ENCODE measurements at regions not wholly inside any gene's neighbourhood (a gene's known extent, or its start where the extent isn't known, plus 50 kb on each side); places are given as distances from the start of the nearest gene placed in this dataset.

- DNase-seq (ENCODE audit: low read depth, low spot score): no peak
Measured at GRCh38 chr2:106978647-106979046, 92.7 kb upstream of the ST6GAL2 start.

- no peak for DNase-seq (ENCODE audit: low read depth, low spot score)
Measured at GRCh38 chr2:106981491-106981890, 95.5 kb upstream of the ST6GAL2 start.

DNA sequence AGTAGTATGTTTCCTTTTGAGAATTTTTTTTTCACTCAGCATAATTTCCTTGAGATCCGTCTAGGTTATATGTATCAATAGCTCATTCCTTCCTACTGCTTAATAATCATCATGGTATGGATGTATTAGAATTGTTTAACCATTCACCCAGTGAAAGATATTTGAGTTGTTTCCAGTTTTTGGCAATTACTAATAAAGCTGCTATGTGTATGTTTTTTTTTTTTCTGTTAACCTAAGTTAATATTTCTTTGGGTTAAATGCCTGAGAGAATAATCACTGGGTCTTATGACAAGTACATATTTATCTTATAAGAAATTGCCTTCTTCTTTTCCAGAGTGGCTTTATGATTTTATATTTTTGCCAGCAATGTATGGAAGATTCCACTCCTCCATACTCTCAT, 96.4 kb upstream of the ST6GAL2 start:
- DNase-seq (ENCODE audit: low read depth, low spot score): no peak

GRCh38 chr2:106983305-106983704, 97.3 kb upstream of the ST6GAL2 start:
- no peak for DNase-seq (ENCODE audit: low read depth, low spot score)

- no peak for DNase-seq (ENCODE audit: low read depth, low spot score)
Measured at GRCh38 chr2:106988361-106988760, 102.4 kb upstream of the ST6GAL2 start.

GRCh38 chr2:106990297-106990696, 104.3 kb upstream of the ST6GAL2 start:
- DNase-seq (ENCODE audit: low read depth, low spot score): no peak

DNA sequence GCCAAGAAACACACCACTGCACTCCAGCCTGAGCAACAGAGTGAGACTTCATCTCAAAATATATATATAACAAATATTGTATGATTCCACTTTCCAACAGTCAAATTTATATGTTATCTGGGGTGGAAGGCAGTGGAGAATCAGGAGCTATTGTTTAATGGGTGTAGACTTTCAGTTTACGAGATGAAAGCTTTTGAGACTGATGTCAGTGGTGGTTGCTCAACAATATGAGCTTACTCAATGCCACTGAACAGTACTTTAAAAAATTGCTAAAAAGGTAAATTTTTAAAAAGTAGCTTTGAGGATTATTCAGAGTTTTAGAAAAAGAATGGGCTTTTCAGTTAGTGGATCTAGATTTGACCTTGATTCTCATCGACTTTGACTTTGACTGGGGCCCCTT, 105.9 kb upstream of the ST6GAL2 start:
- no peak for DNase-seq (ENCODE audit: low read depth, low spot score)

GRCh38 chr2:106995556-106995955, 109.6 kb upstream of the ST6GAL2 start:
- DNase-seq (ENCODE audit: low read depth, low spot score): no peak

- no peak for DNase-seq (ENCODE audit: low read depth, low spot score)
Measured at GRCh38 chr2:106996171-106996769, 110.3 kb upstream of the ST6GAL2 start.

DNA sequence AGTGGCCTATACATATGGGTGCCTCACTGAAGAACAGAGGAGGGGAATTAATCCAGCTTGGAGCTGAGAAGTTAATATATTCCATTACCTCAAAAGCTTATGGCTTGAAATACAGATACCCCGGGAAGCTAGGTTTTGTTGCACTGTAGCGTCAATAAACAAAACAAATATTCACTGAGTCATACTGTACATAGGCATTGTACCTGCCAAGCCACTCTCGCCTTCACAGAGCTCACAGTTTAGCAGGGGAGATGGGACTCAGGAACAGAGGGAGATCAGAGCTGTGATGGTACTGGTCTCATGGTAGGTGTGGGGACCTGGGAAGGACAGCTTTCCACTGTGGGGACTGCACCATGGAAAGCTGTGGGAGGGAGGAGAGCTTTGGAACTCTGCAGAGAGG, 111.2 kb upstream of the ST6GAL2 start:
- DNase-seq (ENCODE audit: low read depth, low spot score): no peak

GRCh38 chr2:107001062-107001461, 115.1 kb upstream of the ST6GAL2 start:
- no peak for DNase-seq (ENCODE audit: low read depth, low spot score)

DNA sequence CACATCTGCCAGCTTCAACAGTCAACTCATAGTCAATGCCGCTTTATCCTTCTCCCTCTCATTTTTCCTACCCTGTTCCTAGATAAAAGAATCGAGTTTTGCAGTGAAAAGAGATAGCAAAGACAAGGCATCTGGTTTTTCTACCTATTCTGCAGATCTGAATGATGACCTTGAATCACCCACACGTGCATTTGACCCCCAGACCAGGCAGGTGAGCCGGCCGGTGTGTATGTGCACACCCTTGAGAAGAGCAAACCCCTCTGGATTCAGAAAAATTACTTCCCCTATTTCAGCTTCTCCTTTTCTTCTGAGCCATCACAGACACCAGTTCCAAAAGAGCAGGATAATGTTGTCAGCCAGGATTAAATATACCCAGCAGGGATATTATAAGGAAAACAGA, 115.6 kb upstream of the ST6GAL2 start:
- no peak for DNase-seq (ENCODE audit: low read depth, low spot score)

GRCh38 chr2:107001964-107002696, 116.2 kb upstream of the ST6GAL2 start:
- DNase-seq (ENCODE audit: low read depth, low spot score): no peak

DNA sequence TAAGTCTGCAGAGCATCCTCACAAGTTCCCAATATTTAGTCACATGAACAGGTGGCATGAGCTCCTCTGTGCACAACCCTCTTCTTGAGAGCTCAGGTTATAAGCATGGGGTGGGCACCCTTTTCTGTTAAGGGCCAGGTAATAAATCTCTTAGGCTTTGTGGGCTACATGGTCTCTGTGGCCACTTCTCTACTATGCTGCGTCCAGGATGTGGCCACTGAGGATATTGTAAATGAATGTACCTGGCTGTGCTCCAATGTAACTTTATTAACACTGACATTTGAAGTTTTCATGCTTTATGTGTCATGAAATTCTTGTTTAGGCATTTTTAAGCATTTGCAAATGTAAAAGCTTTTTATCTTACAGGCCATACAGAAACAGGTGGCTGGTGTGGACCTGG, 116.8 kb upstream of the ST6GAL2 start:
- DNase-seq (ENCODE audit: low read depth, low spot score): no peak

GRCh38 chr2:107005853-107006252, 119.9 kb upstream of the ST6GAL2 start:
- no peak for DNase-seq (ENCODE audit: low read depth, low spot score)

DNA sequence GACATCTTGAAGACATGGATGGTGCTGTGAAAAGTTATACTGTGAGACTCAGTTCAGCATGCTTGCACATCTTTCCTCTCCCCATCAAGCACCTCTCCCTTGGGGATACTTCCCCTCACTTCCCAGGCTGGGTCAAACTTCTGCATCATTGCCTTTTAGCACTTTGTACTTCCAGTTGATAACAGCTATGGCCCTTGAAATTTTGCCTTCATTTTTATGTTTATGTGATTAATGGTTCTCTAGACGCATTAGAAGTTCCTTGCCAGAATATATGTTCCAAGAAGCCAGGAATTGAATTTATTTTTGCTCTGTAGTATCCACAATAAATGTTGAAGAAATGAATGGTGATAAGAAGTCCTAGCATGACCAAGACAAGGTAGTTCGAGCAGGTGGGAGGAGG, 120.9 kb upstream of the ST6GAL2 start:
- no peak for DNase-seq (ENCODE audit: low read depth, low spot score)

DNA sequence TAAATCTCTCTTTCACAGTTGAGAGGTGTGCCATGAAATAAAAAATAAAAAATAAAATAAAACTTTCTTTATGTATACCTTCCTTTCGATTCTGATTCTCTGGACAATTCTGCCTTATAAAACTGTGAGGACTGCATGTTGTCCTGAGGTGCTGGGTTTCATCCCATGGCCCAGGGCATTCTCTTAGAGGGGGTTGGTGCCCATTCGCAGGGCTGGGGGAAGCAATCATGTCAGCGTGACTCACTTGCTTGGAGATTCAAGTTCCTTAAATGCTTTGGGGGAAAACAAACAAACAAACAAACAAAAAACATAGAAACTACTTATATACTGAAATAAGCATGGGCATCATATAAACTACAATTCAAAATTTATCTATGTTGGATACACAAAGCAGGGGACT, 122.0 kb upstream of the ST6GAL2 start:
- DNase-seq (ENCODE audit: low read depth, low spot score): no peak

DNA sequence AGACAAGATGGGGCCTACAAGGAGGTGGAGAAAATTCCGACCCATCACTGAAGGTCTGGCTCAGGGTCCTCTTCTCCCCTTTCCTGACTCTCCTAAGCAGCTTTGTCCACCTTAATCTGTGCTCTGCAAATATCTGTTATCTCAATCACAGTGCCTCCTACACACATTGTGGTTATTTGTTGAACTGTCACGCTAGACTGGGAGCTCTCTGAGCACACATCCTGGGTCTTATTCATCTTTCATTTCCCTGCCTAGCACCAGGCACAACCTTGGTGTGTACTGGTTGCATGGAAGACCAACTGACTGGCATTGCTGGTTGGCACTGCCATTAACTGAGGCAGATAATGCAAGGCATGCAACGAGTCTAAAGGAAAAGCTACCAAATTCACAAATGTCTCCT, 122.9 kb upstream of the ST6GAL2 start:
- no peak for DNase-seq (ENCODE audit: low read depth, low spot score)

DNA sequence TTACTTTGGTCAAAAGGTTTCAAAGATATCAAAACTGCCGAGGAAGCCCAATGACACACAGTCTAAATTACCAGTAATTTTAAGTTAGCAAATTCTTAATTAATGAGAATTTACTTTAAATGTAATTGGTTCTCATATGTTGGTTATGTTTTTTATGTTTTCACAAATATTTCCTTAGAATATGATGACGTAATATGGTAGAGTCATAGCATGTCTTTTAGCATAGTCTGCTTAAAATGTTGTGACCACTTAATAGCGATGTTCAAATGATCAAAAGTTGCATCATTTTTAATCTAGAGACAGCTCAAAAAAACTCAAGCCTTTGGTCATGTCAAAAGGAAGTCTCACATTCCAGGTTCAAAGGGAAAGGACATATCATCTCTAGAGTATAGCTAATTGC, 123.3 kb upstream of the ST6GAL2 start:
- DNase-seq (ENCODE audit: low read depth, low spot score): no peak

DNA sequence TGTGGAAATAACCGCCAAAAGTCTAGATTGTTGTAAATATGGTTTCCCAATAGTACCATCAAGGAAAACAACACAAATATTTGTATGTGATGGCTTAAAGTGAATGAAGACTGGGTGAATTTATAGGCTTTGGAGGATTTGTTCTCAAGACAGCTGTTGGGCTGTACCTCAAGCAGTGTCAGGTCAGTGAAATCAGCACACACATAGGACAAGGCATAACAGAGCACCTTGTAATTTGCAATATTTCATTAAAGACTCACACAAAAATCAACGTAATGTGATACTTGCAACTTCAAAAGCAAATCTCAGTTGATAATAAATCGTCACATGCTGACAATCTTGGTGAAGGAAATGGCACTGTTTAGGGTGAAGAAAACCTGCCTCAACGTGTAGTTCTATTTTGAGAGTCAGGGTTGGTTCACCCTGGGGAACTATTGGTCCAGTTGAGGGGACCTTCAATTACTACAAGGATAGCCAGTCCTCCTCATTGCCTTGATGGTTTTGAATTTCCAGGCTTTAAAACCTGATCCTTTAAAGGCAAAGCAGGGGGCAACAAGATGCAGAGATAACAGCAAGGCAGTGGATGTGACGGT, 126.8 kb upstream of the ST6GAL2 start:
- DNase-seq (ENCODE audit: low read depth, low spot score): no peak

DNA sequence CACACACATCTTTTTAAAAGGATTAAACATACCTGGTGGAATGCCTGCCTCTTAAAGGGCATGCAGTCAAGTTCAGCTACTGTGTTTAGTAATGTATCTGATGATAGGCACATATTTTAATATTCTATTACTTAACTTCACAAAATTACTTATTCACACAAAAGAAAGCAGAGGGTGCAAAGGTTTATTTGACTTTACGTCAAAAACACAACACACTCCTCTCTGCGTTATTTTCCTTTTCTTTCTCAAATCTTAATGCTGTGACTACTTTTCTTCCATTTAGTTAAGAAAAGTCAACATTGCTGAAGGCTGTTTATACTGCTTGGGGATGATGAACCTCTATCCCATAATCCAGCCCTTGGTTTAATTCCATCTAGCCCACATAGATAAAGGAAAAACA, 127.9 kb upstream of the ST6GAL2 start:
- DNase-seq (ENCODE audit: low read depth, low spot score): no peak

DNA sequence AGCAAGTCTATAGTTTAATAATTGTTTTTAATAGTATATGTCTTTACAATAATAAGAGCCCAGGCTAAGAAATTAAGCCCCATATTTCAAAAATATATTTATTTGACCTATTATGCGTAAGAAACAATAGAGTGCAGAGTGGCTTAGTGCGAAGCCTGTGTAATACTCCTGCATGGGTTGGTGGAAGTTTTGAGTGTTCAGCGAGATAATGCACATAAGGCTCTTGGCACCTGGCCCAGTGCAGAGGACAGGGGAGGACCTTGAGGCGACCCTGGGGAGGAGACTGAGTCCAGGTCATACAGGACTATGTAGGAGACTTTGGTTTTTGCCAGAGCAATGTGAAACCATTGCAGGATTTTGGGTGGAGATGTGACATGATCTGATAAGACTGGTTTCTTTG, 132.4 kb upstream of the ST6GAL2 start:
- no peak for DNase-seq (ENCODE audit: low read depth, low spot score)

- DNase-seq (ENCODE audit: low read depth, low spot score): no peak
Measured at GRCh38 chr2:107020392-107020791, 134.4 kb upstream of the ST6GAL2 start.
